GM19351 (cell line): ENCODE measurements at regions not wholly inside any gene's neighbourhood (a gene's known extent, or its start where the extent isn't known, plus 50 kb on each side); places are given as distances from the start of the nearest gene placed in this dataset.
"Not testable (repeated sequence)": the region's sequence is repeated elsewhere in the genome, so short reads cannot be mapped to it uniquely, and the experiment has no call there.

Experiments used
- ATAC-seq: cut with Tn5 transposase; IDR thresholded peaks from one replicate; pipeline ENCODE4 v1.9.1; 2021; ENCODE audit warnings: mild to moderate bottlenecking, moderate library complexity; ENCODE audit not compliant: unreplicated experiment

DNA sequence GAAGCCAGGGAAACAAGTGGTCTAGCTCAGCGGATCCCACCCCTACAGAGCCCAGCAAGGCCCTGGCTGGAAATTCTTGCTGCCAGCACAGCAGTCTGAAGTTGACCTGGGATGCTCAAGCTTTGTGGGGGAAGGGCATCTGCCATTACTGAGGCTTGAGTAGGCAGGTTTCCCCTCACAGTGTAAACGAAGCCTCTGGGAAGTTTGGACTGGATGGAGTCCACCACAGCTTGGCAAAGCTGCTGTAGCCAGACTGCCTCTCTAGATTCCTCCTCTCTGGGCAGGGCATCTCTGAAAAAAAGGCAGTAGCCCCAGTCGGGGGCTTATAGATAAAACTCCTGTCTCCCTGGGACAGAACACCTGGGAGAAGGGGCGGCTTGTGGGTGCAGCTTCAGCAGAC lies 365.9 kb upstream of the SALL1 start:
- ATAC-seq: not testable (repeated sequence)

DNA sequence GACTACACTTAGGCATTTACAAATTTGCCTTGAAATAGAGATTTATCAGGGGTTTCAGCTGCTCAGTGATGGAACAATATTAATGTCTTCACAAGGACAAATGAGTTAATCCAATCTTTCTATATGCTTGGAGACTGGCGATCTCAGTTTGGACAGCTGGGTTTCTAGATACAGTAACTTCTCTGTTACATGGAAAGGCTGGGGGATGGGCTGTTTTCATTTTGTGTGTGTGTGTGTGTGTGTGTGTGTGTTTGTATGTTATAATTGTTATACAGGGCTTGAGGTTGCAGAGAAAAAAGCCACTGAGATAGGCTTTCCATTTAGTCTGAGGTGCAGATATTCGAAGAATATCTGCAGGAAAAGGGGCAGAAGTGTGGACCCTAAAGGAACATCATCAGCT lies 359.3 kb upstream of the SALL1 start:
- no peak for ATAC-seq

GRCh38 chr16:51509336-51509735 lies 358.3 kb upstream of the SALL1 start:
- ATAC-seq: no peak

DNA sequence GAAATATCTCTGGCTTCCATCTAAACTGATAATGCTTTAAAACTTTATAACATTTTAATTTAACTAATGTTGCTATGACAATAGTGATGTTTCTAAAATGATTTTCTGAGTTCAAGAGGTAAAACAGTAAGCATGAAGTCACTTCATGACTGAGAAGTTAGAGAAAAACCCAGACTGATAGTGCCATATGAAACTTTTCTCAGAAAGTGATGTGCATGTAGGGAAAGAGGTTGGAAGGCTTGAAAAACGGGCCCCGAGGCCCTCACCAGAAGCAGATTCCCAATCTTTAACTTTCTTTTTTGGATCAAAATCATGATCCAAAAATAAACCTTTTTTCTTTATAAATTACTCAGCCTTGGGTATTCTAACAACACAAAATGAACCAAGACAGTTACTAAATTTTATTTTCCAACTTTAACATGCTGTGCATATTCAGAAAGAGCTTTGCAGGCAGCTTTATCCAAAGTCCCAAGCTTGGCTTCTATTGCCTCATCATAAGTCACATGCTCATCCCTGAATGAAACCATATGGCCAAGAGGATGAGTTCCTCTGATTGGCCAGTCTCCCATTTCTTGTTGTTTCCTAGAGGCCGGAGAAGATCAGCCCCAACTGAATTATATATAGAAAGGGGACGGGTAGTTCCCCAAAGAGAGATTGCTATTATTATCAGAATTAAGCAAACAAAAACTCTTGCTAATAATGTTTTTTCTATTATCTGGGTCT lies 357.6 kb upstream of the SALL1 start:
- no peak for ATAC-seq

DNA sequence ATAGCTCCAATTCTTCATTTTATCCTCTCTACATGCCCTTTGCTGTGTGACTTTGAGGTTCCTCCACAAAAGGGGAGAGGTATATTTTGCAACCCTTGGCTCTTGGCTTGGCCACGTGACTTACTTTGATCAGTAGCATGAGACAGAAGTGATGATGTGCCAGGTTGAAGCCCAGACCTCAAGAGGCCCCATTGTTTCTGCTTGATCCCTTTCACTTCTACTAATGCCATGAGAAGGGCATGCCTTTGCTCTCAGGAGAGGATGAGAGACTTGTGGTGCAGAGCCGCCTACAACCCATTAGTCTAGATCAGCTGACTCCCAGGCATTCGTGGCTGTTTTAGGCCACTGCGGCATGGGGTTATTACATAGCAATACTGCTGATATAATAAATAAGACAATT lies 356.2 kb upstream of the SALL1 start:
- no peak for ATAC-seq

DNA sequence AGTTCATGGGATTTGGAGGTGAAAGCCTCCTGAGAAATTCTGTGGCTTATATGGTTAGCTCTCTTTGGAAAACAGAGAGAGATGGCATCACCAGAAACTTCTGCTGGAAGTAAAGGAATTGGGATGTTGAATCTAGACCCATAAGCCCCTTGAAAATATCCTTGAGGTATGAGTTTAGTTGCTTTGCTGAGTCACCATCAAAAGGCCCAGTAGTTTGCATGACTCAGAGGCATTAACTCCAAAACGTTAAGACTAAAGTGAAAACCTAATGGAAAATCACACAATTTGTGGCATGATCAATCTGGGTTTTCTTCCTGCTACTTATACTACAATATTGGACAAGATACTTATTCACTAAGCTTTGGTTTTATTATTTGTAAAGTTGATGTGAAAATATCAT lies 349.2 kb upstream of the SALL1 start:
- ATAC-seq: no peak

GRCh38 chr16:51497541-51498211 lies 346.6 kb upstream of the SALL1 start:
- ATAC-seq: no peak

DNA sequence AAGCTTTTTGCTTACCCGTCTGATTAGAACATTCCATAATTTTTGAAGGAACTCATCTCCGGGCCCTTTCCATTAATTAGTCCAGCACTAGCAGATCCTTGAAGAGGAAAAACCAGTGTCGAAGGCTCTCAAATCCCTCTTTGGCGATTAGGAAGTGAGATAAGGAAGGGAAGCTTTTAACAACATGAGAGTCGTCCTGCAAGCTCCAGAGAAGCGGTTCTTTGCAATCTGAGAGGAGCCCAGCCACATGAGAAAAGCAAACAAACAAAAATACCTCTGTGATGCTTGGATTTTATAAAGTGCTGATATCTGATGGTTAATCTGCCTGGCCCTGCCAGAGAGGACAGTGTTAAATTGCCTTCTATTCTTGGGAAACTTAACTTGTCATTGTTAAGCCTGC lies 339.8 kb upstream of the SALL1 start:
- no peak for ATAC-seq

GRCh38 chr16:51487880-51488279 lies 336.8 kb upstream of the SALL1 start:
- no peak for ATAC-seq

DNA sequence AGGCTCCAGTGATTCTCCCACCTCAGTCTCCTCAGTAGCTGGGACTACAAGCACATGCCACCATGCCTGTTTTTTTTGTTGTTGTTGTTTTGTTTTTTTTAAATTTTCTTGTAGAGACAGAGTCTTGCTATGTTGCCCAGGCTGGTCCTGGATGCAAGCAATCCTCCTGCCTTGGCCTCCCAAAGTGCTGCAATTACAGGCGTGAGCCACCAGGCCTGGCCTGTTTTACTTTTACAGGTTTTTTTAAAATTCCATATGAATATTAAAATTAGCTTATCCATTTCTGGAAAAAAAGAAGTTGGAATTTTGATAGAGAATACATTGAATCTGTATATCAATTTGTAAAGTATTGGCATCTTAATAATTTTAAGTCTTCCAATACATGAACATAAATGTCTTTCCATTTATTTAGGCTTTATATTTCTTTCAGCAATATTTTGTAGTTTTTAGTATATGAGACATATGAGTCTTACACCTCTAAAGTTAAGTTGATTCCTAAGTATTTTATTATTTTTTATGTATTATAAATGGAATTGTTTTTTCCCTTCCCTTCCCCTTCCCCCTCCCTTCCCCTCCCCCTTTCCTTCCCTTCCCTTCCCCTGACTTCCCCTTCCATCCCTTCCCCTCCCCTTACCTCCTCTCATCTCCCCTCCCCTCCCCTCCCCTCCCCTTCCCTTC lies 323.5 kb upstream of the SALL1 start:
- ATAC-seq: no peak

- no peak for ATAC-seq
Observed at GRCh38 chr16:51473091-51473490, 322.0 kb upstream of the SALL1 start.

GRCh38 chr16:51470492-51470891 lies 319.4 kb upstream of the SALL1 start:
- no peak for ATAC-seq

GRCh38 chr16:51464996-51465395 lies 313.9 kb upstream of the SALL1 start:
- no peak for ATAC-seq

- no peak for ATAC-seq
Observed at GRCh38 chr16:51461255-51461654, 310.2 kb upstream of the SALL1 start.

GRCh38 chr16:51458356-51459140 lies 307.5 kb upstream of the SALL1 start:
- ATAC-seq: no peak

DNA sequence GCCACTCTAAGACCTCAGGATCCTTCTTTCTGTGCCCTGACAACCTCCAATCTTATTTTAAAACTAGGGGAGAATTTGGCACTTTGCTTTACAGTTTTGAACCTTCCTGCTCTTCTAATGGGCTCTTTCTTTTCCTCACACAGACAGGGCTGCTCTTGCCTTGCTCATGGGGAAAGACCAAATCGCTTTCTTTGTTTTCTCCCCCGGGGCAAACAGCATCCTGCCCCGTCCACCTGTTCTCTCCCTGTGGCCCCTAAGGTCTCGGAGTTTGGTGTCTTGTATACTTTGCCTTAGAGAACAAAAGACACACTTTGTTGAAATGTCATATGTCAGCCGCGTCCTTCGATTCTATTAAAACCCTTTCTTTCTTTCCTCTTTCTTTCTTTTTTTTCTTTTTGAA lies 306.7 kb upstream of the SALL1 start:
- ATAC-seq: no peak

DNA sequence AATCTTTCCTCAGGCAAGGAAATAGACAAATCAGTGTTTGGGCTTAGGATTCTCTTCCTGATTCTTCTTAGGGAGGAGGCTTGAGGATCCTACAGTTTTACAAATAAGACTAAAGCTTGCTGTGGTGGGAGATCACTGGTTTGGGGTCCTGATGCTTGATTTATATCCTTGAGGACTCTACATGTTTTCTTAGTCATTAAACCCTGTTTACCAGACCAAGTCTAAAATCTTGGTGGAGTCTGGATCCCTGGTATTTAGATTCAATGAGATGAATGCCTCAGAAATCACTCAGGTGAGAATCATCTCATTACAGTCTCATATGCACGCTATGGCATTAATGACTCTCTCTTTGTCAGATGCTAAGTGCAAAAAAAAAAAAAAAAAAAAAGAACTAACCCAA lies 304.3 kb upstream of the SALL1 start:
- no peak for ATAC-seq

DNA sequence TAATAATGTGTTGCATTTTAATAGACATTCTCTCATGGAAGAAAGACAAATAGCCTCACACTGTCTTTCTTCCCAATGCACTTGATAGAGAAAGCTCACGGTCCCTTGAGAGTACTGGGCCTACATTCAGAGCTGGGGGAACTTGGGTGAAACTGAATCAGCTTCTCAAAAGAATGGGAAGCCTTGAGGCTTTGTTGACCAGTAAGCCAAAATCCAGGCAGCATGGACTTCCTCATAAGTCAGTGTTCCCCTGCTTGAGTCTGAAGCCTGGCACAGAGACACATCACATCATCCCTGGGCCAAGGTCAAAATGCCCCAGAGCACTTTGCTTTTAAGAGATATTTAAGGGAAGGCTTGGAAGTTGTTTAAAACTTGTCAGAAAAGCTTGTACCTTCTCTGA lies 302.2 kb upstream of the SALL1 start:
- no peak for ATAC-seq

DNA sequence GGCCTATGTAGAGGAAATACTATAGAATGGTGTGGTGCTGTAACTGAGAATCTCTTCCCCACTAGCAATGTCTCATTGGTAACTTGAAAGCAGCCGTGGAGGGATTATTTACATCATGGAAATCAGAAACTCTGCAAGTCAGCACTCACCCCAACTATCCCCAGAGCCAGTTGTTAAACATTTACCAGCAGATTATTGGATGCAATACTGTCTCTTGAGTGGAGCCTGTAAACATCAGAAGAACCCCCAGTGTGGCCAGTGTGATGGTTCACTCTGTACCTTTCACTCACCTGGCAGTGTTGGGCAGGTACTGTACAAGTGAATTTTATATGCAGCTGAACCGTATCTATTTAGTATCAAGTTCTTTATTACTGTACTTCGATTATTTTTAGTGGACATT lies 299.8 kb upstream of the SALL1 start:
- ATAC-seq: no peak

DNA sequence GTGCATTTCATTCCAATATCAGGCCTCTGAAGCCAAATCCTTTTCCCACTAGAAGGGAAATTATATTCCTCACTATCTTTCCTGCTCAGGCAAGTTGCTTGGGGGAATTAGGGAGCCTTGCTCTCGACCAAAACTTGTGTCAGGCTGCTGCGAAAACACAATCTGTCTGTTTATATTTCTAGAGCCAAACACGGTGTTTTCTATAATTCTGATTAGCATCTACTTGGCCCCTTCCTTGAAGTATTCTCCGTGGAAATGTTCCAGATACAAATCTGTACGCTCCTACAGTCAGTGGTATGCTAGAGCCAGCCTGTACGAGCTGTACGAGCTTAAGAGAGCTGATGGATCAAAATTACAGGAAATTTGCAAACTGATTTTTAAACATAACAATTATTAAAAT lies 299.3 kb upstream of the SALL1 start:
- ATAC-seq: no peak

- no peak for ATAC-seq
Observed at GRCh38 chr16:51449441-51449840, 298.4 kb upstream of the SALL1 start.
